Adrenal gland (tissue), 9 donors: ENCODE measurements at regions not wholly inside any gene's neighbourhood (a gene's known extent, or its start where the extent isn't known, plus 50 kb on each side); places are given as distances from the start of the nearest gene placed in this dataset.
A peak's percentile ranks its signal among the peaks of the same experiment; 100 is the strongest.

ENCODE experiments used
- DNase-seq, 7 donors: peaks; one replicate each; pipeline ENCODE4 v3.0.0-alpha.2; 2019 to 2020
- H3K27ac ChIP-seq, 5 donors: fragments of 200-600 bp; sonication (generic) in 4 of 5; 1 replicate in 3 of 5; 2 replicates in 2 of 5; pipeline versions ENCODE4 v1.5.1 to v1.8.0; 2016 to 2020; ENCODE audit warnings: mild to moderate bottlenecking in 1 of 5
- H3K27me3 ChIP-seq: fragments of 200-600 bp; 2 replicates; pipeline ENCODE4 v1.8.0; 2021
- H3K36me3 ChIP-seq, 2 donors: fragments of 200-600 bp; replicated peaks in 1 of 2; 1 replicate in 1 of 2; 2 replicates in 1 of 2; pipeline versions ENCODE4 v1.5.1 to v1.8.0; 2018 to 2022
- H3K4me1 ChIP-seq, 2 donors: fragments of 200-600 bp; replicated peaks in 1 of 2; 1 replicate in 1 of 2; 2 replicates in 1 of 2; pipeline versions ENCODE4 v1.5.1 to v1.8.0; 2018 to 2021
- H3K4me3 ChIP-seq, 4 donors: fragments of 200-600 bp; sonication (generic) in 3 of 4; one replicate each; pipeline ENCODE4 v1.5.1; 2016 to 2018
- H3K9me3 ChIP-seq, 3 donors: fragments of 200-600 bp; sonication (generic) in 1 of 3; replicated peaks in 1 of 3; 1 replicate in 2 of 3; 2 replicates in 1 of 3; pipeline versions ENCODE4 v1.5.1 to v1.8.0; 2016 to 2021
- POLR2A ChIP-seq, 2 donors: fragments of 450-650 bp; IDR thresholded peaks; one replicate each; pipeline ENCODE4 v1.6.1; 2017; ENCODE audit warnings: antibody characterized with exemption in 2 of 2, mild to moderate bottlenecking in 2 of 2, moderate library complexity in 1 of 2
- WGBS, 4 donors: extraction: QIAGEN DNeasy Blood & Tissue Kit in 2 of 4; methylation state at CpG; one replicate each; pipeline versions ENCODE4 v1.1.5 to v1.1.7; 2013 to 2017; 5-methylcytosine and 5-hydroxymethylcytosine counted together
- intact Hi-C, 2 donors: fragments of 100-400 bp; cut with DNase I; formaldehyde crosslinking; loops; one replicate each; pipeline versions ENCODE4 v1.14.1 to v1.15.0; 2022 to 2023
- TF ChIP-seq, protein P1 (sequence below), 6 experiments: fragments of 450-650 bp in 4 of 6; fragments of 200-600 bp in 2 of 6; sonication (generic) in 1 of 6; IDR thresholded peaks; 1 replicate in 5 of 6; 2 replicates in 1 of 6; pipeline versions ENCODE4 v1.5.1 to v1.8.0; 2016 to 2021; ENCODE audit warnings: antibody characterized with exemption in 6 of 6, mild to moderate bottlenecking in 2 of 6, moderate library complexity in 1 of 6
- donor health status: healthy with polysubstance abuse.
- donor health status: Bipolar disorder and iron deficiency.
- donor health status: DM: yes; HTN: yes; CAD: no.
- donor health status: DM: no; HTN: no; CAD: no.
- donor health status: DM: no; HTN: no; CAD: no.

DNA sequence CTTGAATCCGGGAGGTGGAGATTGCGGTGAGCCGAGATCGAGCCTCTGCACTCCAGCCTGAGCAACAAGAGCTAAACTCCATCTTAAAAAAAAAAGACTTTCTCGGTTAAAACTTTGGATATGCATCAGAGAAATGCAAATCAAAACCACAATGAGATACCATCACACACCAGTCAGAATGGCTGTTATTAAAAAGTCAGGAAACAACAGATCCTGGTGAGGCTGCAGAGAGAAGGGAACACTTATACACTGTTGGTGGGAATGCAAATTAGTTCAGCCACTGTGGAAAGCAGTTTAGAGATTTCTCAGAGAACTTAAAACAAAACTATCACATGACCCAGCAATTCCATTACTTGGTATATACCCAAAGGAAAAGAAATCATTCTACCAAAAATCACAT is 619.4 kb upstream of the KIRREL3 start:
- WGBS, 4 donors, result 82 to 92% (median 88%) methylated on average over 5 of the region's 5 CpGs
- H3K27me3 ChIP-seq, result no peaks in the 10 kb centered on the region
- no peaks in the 10 kb centered on the region for H3K9me3 ChIP-seq
- no peak for DNase-seq
- no peaks in the 10 kb centered on the region for H3K36me3 ChIP-seq
- no peak overlapping the region for H3K4me3 ChIP-seq
- TF ChIP-seq, protein P1, sequence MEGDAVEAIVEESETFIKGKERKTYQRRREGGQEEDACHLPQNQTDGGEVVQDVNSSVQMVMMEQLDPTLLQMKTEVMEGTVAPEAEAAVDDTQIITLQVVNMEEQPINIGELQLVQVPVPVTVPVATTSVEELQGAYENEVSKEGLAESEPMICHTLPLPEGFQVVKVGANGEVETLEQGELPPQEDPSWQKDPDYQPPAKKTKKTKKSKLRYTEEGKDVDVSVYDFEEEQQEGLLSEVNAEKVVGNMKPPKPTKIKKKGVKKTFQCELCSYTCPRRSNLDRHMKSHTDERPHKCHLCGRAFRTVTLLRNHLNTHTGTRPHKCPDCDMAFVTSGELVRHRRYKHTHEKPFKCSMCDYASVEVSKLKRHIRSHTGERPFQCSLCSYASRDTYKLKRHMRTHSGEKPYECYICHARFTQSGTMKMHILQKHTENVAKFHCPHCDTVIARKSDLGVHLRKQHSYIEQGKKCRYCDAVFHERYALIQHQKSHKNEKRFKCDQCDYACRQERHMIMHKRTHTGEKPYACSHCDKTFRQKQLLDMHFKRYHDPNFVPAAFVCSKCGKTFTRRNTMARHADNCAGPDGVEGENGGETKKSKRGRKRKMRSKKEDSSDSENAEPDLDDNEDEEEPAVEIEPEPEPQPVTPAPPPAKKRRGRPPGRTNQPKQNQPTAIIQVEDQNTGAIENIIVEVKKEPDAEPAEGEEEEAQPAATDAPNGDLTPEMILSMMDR (IDR thresholded peaks at IDR 0.05), result no peak
- TF ChIP-seq POLR2A (IDR thresholded peaks at IDR 0.05), result no peak
- no peak overlapping the region for H3K27ac ChIP-seq
- intact Hi-C loops, result no loop called here
- no peaks in the 10 kb centered on the region for H3K4me1 ChIP-seq

DNA sequence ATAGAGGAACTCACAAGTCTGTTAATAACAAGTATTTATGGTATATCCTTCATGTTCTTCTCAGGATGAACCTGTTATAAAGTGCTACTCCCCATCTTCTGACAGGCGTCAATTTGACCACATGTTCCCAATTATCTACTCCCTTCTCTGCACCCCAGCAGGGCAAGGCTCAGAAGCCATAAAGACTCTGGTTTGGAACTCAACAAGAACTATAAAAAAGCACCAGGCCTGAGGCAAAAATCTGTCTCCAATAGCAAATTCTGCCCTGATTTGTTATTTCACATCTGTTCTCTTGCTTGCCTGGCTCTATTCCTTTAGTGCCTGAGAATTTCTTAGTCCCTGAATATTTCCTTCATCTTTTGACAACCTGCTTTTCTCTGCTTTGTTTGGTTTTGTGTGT is 618.2 kb upstream of the KIRREL3 start:
- Histone ChIP-seq H3K9me3 (no peaks in the 10 kb centered on the region), H3K36me3 (no peaks in the 10 kb centered on the region), H3K4me3 (no peak overlapping the region), H3K27ac (no peak overlapping the region), H3K27me3 (no peaks in the 10 kb centered on the region), H3K4me1 (no peaks in the 10 kb centered on the region)
- intact Hi-C loops, result no loop called here
- no peak for DNase-seq
- TF ChIP-seq, protein P1 (IDR thresholded peaks at IDR 0.05), result no peak
- TF ChIP-seq POLR2A (IDR thresholded peaks at IDR 0.05), result no peak
- WGBS, 4 donors, result 70 to 91% (median 81%) methylated on average over 1 of the region's 1 CpG

DNA sequence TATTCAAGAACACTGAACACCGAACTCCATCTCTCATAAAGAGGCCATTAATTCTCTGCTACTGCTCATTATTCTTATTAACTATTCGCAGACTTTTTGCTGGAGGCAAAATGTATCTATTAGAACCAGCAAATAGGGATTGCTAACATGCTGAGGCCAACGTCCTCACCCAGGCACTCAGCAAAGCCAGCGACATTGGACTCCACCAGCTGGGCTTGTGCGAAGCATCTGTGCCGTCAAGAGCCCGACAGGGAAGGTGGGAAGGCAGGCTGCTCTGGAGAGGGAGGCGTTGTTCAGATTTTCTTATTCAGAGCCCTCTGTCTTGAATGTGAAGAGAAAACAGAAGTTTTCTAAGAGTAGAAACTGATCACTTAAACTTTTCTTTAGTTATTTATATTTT is 615.6 kb upstream of the KIRREL3 start:
- WGBS, 4 donors, result 75 to 78% (median 77%) methylated on average over 8 of the region's 8 CpGs
- Histone ChIP-seq H3K36me3 (no peaks in the 10 kb centered on the region), H3K4me3 (no peak overlapping the region), H3K9me3 (no peaks in the 10 kb centered on the region), H3K4me1 (no peaks in the 10 kb centered on the region), H3K27ac (no peak overlapping the region), H3K27me3 (no peaks in the 10 kb centered on the region)
- intact Hi-C loops, result no loop called here
- TF ChIP-seq POLR2A (IDR thresholded peaks at IDR 0.05), result no peak
- TF ChIP-seq, protein P1 (IDR thresholded peaks at IDR 0.05), result no peak
- DNase-seq, result peak in 1 of 7 donors; percentile 72

DNA sequence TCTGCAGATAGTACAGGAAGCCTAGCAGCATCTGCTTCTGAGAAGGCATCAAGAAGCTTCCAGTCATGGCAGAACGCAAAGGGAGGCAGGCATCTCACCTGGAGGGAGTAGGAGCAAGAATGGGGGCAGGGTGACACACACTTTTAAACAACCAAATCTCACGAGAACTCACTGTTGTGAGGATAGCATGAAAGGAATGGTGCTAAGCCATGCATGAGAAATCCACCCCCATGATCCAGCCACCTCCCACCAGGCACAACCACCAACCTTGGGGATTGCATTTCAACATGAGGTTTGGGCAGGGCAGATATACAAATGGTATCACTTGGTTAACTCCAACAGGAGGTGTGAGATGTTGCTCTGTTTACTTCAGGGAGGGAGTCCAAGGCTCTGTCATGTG is 612.0 kb upstream of the KIRREL3 start:
- WGBS, 4 donors, result 58 to 84% (median 71%) methylated on average over 2 of the region's 2 CpGs
- TF ChIP-seq, protein P1 (IDR thresholded peaks at IDR 0.05), result no peak
- TF ChIP-seq POLR2A (IDR thresholded peaks at IDR 0.05), result no peak
- intact Hi-C loops, result no loop called here

More for the DNA sequence above, 612.0 kb upstream of the KIRREL3 start:
- no peak for DNase-seq
- H3K4me1 ChIP-seq, result no peaks in the 10 kb centered on the region
- H3K9me3 ChIP-seq, result no peaks in the 10 kb centered on the region
- no peak overlapping the region for H3K4me3 ChIP-seq
- no peaks in the 10 kb centered on the region for H3K27me3 ChIP-seq
- H3K36me3 ChIP-seq, result no peaks in the 10 kb centered on the region
- H3K27ac ChIP-seq, result no peak overlapping the region
